DND-41 (cell line): ENCODE measurements at regions not wholly inside any gene's neighbourhood (a gene's known extent, or its start where the extent isn't known, plus 50 kb on each side); places are given as distances from the start of the nearest gene placed in this dataset.

Source experiments
- ATAC-seq: fragments of 200-7000 bp; cut with Tn5 transposase; 3 replicates; pipeline ENCODE4 v1.9.1; 2021; ENCODE audit warnings: low read depth; ENCODE audit not compliant: insufficient read depth
- DNase-seq: peaks from one replicate; pipeline ENCODE4 v3.0.0-alpha.2; 2020
- H2AFZ ChIP-seq: 2 replicates; pipeline ENCODE4 v1.6.0; 2012; ENCODE audit warnings: low read depth, low read length
- H3K27ac ChIP-seq: 2 replicates; pipeline ENCODE4 v1.5.1; 2012; ENCODE audit warnings: low read length, inconsistent platforms
- H3K27me3 ChIP-seq: fragments of 200-600 bp; sonication (generic); 2 replicates; pipeline ENCODE4 v1.6.0; 2012; ENCODE audit warnings: low read length, mild to moderate bottlenecking, inconsistent platforms; ENCODE audit not compliant: insufficient read depth, poor library complexity
- H3K36me3 ChIP-seq: 2 replicates; pipeline ENCODE4 v1.5.1; 2012; ENCODE audit warnings: low read length, inconsistent platforms; ENCODE audit not compliant: insufficient read depth
- H3K4me1 ChIP-seq: 2 replicates; pipeline ENCODE4 v1.5.1; 2012; ENCODE audit warnings: mild to moderate bottlenecking, low read length; ENCODE audit not compliant: insufficient read depth
- H3K4me2 ChIP-seq: 2 replicates; pipeline ENCODE4 v1.6.0; 2012; ENCODE audit warnings: mild to moderate bottlenecking, moderate library complexity, low read length, inconsistent platforms; ENCODE audit not compliant: insufficient read depth
- H3K4me3 ChIP-seq, 2 experiments: fragments of 200-600 bp in 1 of 2; shearing (Covaris generic) in 1 of 2; 2 replicates each; pipeline ENCODE4 v1.5.1; 2012 to 2016; ENCODE audit warnings: inconsistent platforms in 2 of 2, low read length in 2 of 2, mild to moderate bottlenecking in 2 of 2, low read depth in 1 of 2, moderate library complexity in 1 of 2
- H3K79me2 ChIP-seq: 2 replicates; pipeline ENCODE4 v1.6.0; 2012; ENCODE audit warnings: low read length, inconsistent platforms; ENCODE audit not compliant: insufficient read depth
- H3K9ac ChIP-seq: 2 replicates; pipeline ENCODE4 v1.6.0; 2012; ENCODE audit warnings: low read depth, mild to moderate bottlenecking, inconsistent platforms, low read length, moderate library complexity
- H3K9me3 ChIP-seq: 2 replicates; pipeline ENCODE4 v1.5.1; 2012; ENCODE audit warnings: low read length, moderate library complexity, mild to moderate bottlenecking, inconsistent platforms; ENCODE audit not compliant: insufficient read depth, severe bottlenecking
- H4K20me1 ChIP-seq: 2 replicates; pipeline ENCODE4 v1.6.0; 2012; ENCODE audit warnings: low read length; ENCODE audit not compliant: insufficient read depth
- EZH2 ChIP-seq: IDR thresholded peaks from 3 replicates; pipeline ENCODE4 v1.6.1; 2012; ENCODE audit warnings: borderline replicate concordance, low read depth, mild to moderate bottlenecking, moderate library complexity, low read length, inconsistent platforms; ENCODE audit not compliant: severe bottlenecking
- TF ChIP-seq, protein P1 (sequence below): IDR thresholded peaks from 2 replicates; pipeline ENCODE4 v1.5.1; 2012; ENCODE audit warnings: borderline replicate concordance, low read length, moderate library complexity, mild to moderate bottlenecking; ENCODE audit not compliant: poor library complexity, severe bottlenecking; ENCODE audit errors: extremely low read depth

DNA sequence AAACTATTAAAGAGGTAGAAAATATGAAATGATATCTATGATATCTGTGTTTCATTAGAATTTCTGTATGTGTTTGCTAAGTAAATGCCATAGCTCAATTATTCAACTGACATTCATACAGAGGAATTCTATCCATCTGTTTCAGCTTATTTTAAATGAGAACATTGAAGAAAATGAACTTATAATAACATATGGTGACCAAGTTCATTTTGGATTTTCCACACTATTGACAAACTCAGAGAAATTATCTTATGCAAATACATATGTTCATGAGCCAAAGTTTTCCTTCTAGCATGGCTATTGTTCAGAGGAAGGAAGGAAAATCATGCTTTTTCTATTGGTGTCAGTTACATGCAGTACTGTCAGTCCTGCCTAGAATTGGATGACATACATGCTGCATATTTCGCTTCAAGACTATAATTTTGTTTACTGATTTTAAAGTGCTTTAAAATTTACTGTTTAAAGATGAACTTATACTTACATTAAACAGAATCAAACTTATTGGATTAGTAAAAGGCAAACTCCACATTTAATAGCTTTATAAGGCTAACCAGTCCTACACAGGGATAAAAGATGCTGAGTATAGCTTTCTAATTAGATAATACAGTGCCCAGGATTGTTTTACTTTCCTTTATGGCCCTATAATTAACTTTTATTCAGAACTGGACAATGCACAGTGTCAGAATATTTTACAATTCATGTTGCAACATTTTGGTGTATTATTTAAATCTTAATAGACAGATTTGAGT is 646.2 kb downstream of the TRAM1L1 start:
- Histone ChIP-seq H4K20me1 (no peaks in the 10 kb centered on the region), H3K9ac (no peak overlapping the region), H3K4me2 (no peak overlapping the region), H3K4me1 (no peaks in the 10 kb centered on the region), H3K27ac (no peak overlapping the region), H3K79me2 (no peaks in the 10 kb centered on the region), H3K9me3 (no peaks in the 10 kb centered on the region), H3K36me3 (no peaks in the 10 kb centered on the region), H3K27me3 (no peaks in the 10 kb centered on the region), H2AFZ (no peak overlapping the region), H3K4me3 (no peak overlapping the region)
- ATAC-seq (no peak), DNase-seq (no peak)
- TF ChIP-seq, protein P1, sequence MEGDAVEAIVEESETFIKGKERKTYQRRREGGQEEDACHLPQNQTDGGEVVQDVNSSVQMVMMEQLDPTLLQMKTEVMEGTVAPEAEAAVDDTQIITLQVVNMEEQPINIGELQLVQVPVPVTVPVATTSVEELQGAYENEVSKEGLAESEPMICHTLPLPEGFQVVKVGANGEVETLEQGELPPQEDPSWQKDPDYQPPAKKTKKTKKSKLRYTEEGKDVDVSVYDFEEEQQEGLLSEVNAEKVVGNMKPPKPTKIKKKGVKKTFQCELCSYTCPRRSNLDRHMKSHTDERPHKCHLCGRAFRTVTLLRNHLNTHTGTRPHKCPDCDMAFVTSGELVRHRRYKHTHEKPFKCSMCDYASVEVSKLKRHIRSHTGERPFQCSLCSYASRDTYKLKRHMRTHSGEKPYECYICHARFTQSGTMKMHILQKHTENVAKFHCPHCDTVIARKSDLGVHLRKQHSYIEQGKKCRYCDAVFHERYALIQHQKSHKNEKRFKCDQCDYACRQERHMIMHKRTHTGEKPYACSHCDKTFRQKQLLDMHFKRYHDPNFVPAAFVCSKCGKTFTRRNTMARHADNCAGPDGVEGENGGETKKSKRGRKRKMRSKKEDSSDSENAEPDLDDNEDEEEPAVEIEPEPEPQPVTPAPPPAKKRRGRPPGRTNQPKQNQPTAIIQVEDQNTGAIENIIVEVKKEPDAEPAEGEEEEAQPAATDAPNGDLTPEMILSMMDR: no peak
- no peak for TF ChIP-seq EZH2

DNA sequence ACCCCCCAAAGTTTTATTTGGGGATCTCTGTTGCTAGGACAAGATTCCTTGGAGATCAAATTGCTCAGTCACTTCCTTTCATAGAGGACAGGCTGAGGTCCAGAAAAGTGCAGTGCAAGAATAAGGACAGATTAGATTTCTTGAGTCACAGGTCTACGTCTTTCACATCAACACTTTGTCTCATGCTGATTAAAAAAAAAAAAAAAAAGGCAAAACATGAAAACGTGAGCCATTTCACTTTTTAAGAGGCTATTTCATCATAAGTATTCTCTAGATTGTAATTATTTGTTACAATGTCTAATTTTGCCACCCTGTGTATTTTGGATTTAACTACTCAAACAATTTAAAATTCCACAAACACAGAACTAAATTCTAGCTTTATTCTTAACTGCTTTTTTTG is 647.0 kb downstream of the TRAM1L1 start:
- H3K27me3 ChIP-seq: no peaks in the 10 kb centered on the region
- H3K9ac ChIP-seq: no peak overlapping the region
- no peaks in the 10 kb centered on the region for H4K20me1 ChIP-seq
- H2AFZ ChIP-seq: no peak overlapping the region
- no peak overlapping the region for H3K4me2 ChIP-seq
- H3K36me3 ChIP-seq: no peaks in the 10 kb centered on the region
- no peaks in the 10 kb centered on the region for H3K79me2 ChIP-seq
- TF ChIP-seq, protein P1: no peak
- TF ChIP-seq EZH2: no peak
- DNase-seq: no peak
- H3K27ac ChIP-seq: no peak overlapping the region
- no peak overlapping the region for H3K4me3 ChIP-seq
- no peaks in the 10 kb centered on the region for H3K9me3 ChIP-seq
- H3K4me1 ChIP-seq: no peaks in the 10 kb centered on the region
- ATAC-seq: no peak

DNA sequence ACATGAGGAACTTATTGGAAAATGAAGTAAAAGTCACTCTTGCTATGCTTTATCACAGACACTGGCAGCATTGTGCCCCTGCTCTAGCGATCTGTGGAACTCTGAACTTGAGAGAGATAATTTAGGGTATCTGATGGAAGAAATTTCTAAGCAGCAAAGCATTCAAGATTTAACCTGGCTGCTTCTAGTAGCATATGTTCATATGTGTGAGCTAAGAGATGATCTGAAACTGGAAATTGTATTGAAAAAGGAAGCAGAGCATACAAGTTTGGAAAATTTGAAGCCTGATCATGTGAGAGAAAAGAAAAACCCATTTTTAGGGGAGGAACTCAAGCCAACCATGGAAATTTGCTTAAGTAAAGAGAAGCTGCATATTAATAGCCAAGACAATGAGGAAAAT is 657.7 kb downstream of the TRAM1L1 start:
- no peaks in the 10 kb centered on the region for H3K4me1 ChIP-seq
- no peak for DNase-seq
- no peaks in the 10 kb centered on the region for H3K79me2 ChIP-seq
- H3K4me2 ChIP-seq: no peak overlapping the region
- no peaks in the 10 kb centered on the region for H3K27me3 ChIP-seq
- H3K27ac ChIP-seq: no peak overlapping the region
- TF ChIP-seq EZH2: no peak
- TF ChIP-seq, protein P1: no peak
- no peak overlapping the region for H3K4me3 ChIP-seq
- H3K36me3 ChIP-seq: no peaks in the 10 kb centered on the region
- no peak for ATAC-seq
- no peak overlapping the region for H3K9ac ChIP-seq
- H4K20me1 ChIP-seq: no peaks in the 10 kb centered on the region
- no peak overlapping the region for H2AFZ ChIP-seq
- H3K9me3 ChIP-seq: peaks cover 5% of the 10 kb centered on the region
